Stimulated activated CD4-positive, alpha-beta T cell treated with anti-CD3 and anti-CD28 coated beads, Interleukin-1b, Interleukin-23, amount 100 ng/mL, for 4 hours (primary cell): ENCODE measurements at regions not wholly inside any gene's neighbourhood (a gene's known extent, or its start where the extent isn't known, plus 50 kb on each side); places are given as distances from the start of the nearest gene placed in this dataset.

Source experiments
- DNase-seq, 2 donors: peaks; one replicate each; pipeline ENCODE4 v3.0.0-alpha.2; 2020; ENCODE audit warnings: low read depth in 2 of 2

DNA sequence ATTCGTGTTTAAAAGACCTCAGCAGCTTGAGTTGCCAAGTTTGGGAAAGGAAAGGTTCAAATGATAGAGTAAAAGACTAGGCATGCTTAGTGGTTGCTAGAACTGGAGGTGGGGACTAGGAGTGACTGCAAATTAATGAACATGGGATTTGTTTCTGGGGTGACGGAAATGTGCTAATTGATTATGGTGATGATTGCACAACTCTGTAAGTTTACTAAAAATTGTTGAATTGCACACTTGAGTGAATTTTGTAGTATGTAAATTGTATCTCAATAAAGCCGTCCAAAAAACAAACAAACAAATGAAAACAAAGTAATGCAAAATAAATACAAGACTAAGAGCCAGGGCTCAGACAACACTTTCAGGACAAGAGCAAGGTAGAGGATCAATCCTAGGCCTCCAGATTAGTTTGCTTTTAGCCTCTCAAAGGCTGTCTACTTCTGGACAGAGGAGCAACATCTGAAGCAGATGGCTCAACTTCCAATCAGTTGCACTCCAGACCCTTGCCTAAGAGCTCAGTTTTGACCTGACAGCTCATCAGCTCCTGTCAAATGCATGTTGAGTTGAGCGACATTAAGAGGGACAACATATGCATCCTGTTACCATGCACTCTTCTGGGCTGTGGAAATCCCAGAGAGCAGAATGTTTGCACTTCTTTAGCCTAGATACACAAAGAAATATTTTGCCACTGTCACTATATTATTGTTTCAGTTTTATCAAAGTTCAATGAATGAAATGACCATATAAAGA lies 111.2 kb upstream of the ASIC2 start:
- no peak for DNase-seq

- no peak for DNase-seq
These were observed 123.0 kb upstream of the ASIC2 start for GRCh38 chr17:33416131-33416530.

DNA sequence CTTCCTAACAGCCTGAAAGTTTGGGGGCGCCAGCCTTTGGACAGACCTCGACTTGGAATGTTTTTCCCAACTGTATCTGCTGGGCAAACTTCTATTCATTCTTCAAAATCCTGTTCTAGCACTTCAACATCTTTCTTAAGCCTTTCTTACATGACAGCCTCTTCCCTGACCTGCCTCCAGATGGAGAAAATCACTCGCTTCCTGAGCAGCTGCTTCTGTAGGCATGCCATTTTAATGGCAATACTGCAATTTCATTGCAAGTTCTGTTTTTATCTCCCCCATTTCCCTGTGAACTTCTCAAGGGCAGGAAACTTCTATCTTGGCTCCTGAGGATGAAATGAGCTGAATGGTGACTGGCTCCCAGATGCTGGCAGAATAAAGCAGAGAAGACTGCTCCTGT lies 128.8 kb upstream of the ASIC2 start:
- no peak for DNase-seq

GRCh38 chr17:33433581-33433980 lies 140.5 kb upstream of the ASIC2 start:
- no peak for DNase-seq

- DNase-seq = no peak
These were observed 141.7 kb upstream of the ASIC2 start for GRCh38 chr17:33434841-33435240.

- no peak for DNase-seq
These were observed 142.7 kb upstream of the ASIC2 start for GRCh38 chr17:33435721-33436301.

DNA sequence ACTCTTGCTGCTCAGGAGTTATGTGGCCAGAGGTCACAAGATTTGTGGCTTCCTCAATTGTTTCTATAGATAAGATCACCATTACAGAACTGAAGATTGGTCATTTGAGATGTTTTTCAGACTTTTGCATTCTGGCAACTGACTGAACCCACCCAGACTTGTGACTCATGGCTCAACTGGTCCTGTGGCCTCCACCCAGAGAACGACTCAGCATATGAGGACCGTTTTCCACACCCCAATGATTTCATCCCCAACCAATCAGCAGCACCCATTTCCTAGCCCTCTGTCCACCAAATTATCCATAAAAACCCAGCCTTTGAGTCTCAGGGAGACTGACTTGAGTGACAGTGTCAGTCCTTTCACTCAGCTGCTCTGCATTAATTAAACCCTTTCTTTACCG lies 143.2 kb upstream of the ASIC2 start:
- DNase-seq = no peak

DNA sequence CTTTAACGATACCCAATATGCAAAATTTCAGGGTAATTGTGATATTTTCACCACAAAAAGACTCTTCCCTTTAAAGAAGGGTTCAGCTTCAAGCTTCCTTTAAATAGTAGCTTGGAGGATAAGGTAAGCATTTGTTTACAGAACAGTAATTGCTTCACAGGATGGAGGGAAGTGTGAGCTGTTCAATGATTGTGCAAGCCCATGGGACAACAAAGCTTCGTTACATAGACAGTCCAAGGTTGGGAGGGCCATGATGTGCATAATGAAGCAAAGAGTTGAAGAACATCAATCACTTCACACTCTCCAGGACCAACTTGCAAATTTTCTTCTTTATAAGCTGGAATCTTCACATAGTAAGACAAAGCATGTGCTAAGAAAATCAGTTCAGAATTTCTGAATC lies 145.0 kb upstream of the ASIC2 start:
- DNase-seq = no peak

DNA sequence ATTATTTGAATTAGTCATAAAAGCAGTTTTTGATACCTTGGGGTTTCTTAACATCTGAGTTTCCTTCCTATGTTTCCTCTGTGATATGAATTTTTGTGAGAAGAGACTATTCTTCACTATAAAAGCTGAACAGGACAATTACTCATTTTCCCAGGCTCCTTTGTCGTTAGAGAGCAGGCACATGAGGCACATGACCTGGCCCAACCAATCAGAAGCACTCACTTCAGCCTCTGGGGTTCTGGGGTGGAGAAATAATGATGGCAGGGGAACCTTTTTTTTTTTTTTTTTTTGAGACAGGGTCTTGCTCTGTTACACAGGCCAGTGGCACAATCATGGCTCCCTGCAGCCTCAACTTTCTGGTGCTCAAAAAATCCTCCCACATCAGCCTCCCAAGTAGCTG lies 145.5 kb upstream of the ASIC2 start:
- no peak for DNase-seq

DNA sequence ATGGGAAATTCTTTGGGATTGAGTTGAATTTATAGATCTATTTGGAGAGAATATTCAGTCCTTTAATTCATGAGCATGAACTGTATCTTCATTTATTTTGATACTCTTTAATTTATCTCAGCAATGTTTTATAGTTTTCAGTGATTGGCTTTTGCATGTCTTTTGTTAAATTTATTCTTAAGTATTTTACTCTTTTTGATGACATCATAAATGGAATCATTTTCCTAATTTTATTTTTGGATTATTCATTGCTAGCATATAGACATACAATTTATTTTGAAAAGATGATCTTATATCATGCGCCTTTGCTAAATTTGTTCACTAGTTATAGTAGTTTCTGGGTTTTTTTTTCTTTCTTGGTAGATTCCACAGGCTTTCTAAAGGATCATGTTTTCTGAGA lies 149.2 kb upstream of the ASIC2 start:
- DNase-seq = no peak

GRCh38 chr17:33444731-33445130 lies 151.6 kb upstream of the ASIC2 start:
- DNase-seq = no peak

GRCh38 chr17:33447090-33447489 lies 154.0 kb upstream of the ASIC2 start:
- DNase-seq = no peak

- no peak for DNase-seq
These were observed 158.1 kb upstream of the ASIC2 start for GRCh38 chr17:33451221-33451620.

DNA sequence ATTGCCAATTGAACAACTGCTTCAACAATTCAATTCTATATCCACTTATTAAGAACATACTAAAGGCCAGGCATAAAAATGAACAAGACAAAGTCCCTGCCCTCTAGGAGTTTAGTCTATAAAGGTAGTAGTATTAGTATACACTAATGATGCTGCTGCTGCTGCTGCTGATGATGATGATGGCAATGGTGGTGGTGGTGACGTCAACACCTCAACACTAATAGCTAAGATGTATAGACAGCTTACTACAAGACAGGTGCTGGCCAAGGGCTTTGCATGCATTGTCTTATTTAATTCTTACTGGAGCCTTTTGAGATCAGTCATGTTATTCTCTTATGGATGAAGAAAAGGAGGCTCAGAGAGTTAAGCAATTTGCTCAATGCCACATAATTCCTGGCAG lies 164.4 kb upstream of the ASIC2 start:
- DNase-seq = no peak

GRCh38 chr17:33459078-33459940 lies 166.2 kb upstream of the ASIC2 start:
- no peak for DNase-seq

DNA sequence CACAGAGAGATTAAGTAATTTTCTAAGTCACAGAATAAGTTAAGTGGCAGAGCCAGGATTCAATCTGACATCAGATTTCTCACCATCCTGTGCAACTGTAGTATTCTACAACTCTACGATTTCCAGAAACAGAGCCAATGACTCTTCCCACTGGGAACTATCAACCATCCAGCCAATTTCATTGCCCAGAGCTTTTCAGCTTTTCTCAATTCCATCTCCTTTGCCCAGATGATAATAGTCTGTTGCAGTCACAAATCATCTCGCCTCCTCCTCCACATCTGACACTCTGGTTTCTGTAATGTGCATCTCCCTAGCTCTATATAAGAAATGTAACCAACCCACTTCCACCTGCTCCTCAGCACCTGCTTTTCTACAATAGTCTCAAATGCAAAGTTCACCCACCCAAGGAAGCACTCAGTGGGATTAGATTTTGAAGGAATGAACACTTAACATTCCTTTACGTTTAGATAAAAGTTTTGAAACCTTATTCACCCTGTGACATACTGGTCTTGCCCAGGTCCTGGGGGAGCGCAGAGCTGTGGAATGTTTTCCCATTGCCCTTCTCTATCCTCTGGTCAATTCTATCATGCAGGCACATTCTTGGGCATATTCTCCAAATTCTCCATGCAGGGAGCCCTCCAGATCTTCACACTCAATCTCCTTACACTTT lies 167.8 kb upstream of the ASIC2 start:
- DNase-seq = no peak

GRCh38 chr17:33463887-33464286 lies 170.8 kb upstream of the ASIC2 start:
- DNase-seq = no peak

DNA sequence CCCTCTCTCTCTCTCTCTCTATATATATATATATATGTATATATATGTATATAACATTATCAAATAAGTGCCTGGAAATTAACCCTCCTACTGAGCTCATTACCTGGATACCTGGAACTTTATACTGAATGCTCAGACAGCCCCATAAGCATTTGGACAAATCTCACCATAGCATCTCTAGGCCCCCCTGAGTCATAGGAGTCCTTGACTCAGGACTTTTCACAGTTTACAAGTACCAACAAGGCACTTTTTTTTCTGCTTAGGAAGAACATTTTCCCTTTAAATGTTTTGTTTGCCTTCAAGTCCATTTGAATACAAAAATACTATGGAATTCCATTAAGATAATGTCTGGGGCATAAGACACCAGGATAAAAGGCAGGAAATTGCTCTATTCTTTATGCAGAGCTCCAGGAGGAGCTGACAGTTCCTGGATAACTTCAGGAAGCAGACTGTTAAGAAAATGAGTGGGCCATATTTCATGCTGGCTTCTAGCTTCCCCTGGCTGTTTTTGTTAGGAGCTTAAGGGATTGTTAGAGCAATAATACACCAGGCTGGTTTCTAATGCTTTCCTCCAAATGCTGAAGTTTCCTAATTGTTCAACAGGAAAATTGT lies 171.7 kb upstream of the ASIC2 start:
- no peak for DNase-seq

DNA sequence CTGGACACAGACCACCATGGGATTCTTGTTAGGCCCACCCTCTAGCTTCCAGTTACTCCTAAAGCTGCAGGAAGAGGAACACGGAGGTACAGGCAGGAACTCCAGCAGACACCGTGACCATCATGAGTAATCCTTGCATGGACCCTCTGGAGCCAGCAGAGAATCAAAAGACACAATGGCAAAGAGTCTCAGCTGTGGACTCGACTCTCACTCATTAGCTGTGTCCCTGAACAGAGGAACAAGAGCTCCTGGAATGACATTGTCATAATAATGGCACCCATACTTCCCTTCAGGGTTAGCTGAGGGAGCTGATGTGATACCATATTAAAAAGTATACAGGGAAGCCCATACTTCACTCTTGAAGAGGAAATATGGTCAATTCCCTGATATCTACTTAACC lies 176.3 kb upstream of the ASIC2 start:
- DNase-seq = no peak

DNA sequence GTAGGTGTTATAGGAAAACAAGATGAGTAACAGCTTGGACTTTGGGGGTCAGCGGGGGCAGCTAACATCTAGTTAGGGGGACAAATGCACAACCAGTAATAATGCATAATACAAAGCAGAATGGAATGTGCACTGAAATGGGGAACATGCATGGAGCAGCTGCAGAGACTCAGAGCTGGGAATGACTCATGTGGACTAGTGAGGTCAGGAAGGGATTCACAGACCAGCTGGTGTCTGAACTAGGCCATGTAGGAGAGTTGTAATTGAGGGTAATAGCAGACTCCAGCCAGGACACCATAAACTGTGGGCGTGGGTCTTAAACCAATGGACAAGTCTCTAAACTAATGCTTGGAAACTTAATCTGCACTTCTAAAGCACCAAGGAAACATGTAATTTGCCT lies 176.8 kb upstream of the ASIC2 start:
- no peak for DNase-seq

- no peak for DNase-seq
These were observed 180.0 kb upstream of the ASIC2 start for GRCh38 chr17:33473061-33473460.

DNA sequence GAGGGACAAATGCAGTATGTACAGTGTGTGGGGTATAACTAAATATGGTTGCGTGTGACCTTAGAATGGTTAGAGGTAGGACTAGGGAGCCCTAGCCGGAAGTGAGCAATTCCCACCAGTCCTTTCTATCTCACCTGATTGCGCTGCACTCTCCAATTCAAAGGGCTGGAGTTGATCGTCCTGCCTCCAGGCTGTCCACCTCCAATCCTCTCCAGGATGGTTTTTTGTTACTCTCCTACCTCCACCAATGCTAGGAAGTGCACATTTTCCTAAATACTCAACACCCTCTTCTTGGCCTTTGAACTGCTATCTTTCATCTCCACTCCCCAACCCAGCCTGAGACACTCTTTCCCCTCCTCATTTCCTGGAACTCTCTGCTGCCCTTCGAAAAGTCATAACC lies 181.7 kb upstream of the ASIC2 start:
- no peak for DNase-seq
